ENCODE measurements at regions not wholly inside any gene's neighbourhood (a gene's known extent, or its start where the extent isn't known, plus 50 kb on each side); places are given as distances from the start of the nearest gene placed in this dataset.

GRCh38 chr7:46725838-46726237, 804.8 kb upstream of the IGFBP3 start:
- intact Hi-C loops (cut with DNase I): no loop called here

GRCh38 chr7:46725136-46725535, 804.1 kb upstream of the IGFBP3 start:
- no peak for TF ChIP-seq CTCF (IDR thresholded peaks at IDR 0.05)
- no peak for TF ChIP-seq POLR2A (IDR thresholded peaks at IDR 0.05)
- Histone ChIP-seq H3K27ac (no peak overlapping the region), H3K4me3 (no peak overlapping the region), H3K27me3 (no peaks in the 10 kb centered on the region), H3K9me3 (replicated peaks in 1 of 3) (no peaks in the 10 kb centered on the region), H3K36me3 (replicated peaks in 1 of 2) (no peaks in the 10 kb centered on the region), H3K4me1 (replicated peaks in 1 of 2) (no peaks in the 10 kb centered on the region)
- intact Hi-C loops (cut with DNase I): no loop called here
- no peak for DNase-seq
- 80 to 100% (median 83%) methylated on average over 1 to 2 of the region's 2 CpGs for WGBS, 4 donors

More at GRCh38 chr7:46725838-46726237, 804.8 kb upstream of the IGFBP3 start:
- H3K36me3 ChIP-seq (replicated peaks in 1 of 2): no peaks in the 10 kb centered on the region
- no peaks in the 10 kb centered on the region for H3K27me3 ChIP-seq
- no peak for DNase-seq
- no peak for TF ChIP-seq CTCF (IDR thresholded peaks at IDR 0.05)
- TF ChIP-seq POLR2A (IDR thresholded peaks at IDR 0.05): no peak
- H3K27ac ChIP-seq: no peak overlapping the region
- H3K4me1 ChIP-seq (replicated peaks in 1 of 2): no peaks in the 10 kb centered on the region
- H3K9me3 ChIP-seq (replicated peaks in 1 of 3): no peaks in the 10 kb centered on the region
- H3K4me3 ChIP-seq: no peak overlapping the region

GRCh38 chr7:46723742-46724141, 802.7 kb upstream of the IGFBP3 start:
- Histone ChIP-seq H3K36me3 (replicated peaks in 1 of 2) (no peaks in the 10 kb centered on the region), H3K4me1 (replicated peaks in 1 of 2) (no peaks in the 10 kb centered on the region), H3K27me3 (no peaks in the 10 kb centered on the region), H3K9me3 (replicated peaks in 1 of 3) (no peaks in the 10 kb centered on the region), H3K27ac (no peak overlapping the region), H3K4me3 (no peak overlapping the region)
- DNase-seq: no peak
- intact Hi-C loops (cut with DNase I): no loop called here
- WGBS, 4 donors: 86 to 95% (median 92%) methylated on average over 3 to 4 of the region's 4 CpGs
- TF ChIP-seq POLR2A (IDR thresholded peaks at IDR 0.05) (no peak), CTCF (IDR thresholded peaks at IDR 0.05) (no peak)

GRCh38 chr7:46723003-46723402, 801.9 kb upstream of the IGFBP3 start:
- no peaks in the 10 kb centered on the region for H3K27me3 ChIP-seq
- WGBS, 4 donors: 75 to 83% (median 80%) methylated on average over 6 to 7 of the region's 7 CpGs
- H3K36me3 ChIP-seq (replicated peaks in 1 of 2): no peaks in the 10 kb centered on the region
- intact Hi-C loops (cut with DNase I): no loop called here
- H3K9me3 ChIP-seq (replicated peaks in 1 of 3): no peaks in the 10 kb centered on the region
- DNase-seq: no peak
- no peak overlapping the region for H3K4me3 ChIP-seq
- no peak for TF ChIP-seq CTCF (IDR thresholded peaks at IDR 0.05)
- no peak for TF ChIP-seq POLR2A (IDR thresholded peaks at IDR 0.05)
- H3K4me1 ChIP-seq (replicated peaks in 1 of 2): no peaks in the 10 kb centered on the region
- H3K27ac ChIP-seq: no peak overlapping the region

Data from adrenal gland (tissue), 9 donors.